GM23338 (cell line): ENCODE measurements at regions not wholly inside any gene's neighbourhood (a gene's known extent, or its start where the extent isn't known, plus 50 kb on each side); places are given as distances from the start of the nearest gene placed in this dataset.

Experiments
- ATAC-seq: fragments of 200-7000 bp; cut with Tn5 transposase; 3 replicates; pipeline ENCODE4 v1.9.1; 2020
- DNase-seq: peaks from one replicate; pipeline ENCODE4 v3.0.0-alpha.2; 2015; ENCODE audit warnings: low spot score
- H2AFZ ChIP-seq: fragments of 200-600 bp; sonication (generic); 2 replicates; pipeline ENCODE4 v1.8.0; 2016; ENCODE audit warnings: antibody characterized with exemption, mild to moderate bottlenecking, moderate library complexity
- H3F3A ChIP-seq: fragments of 200-600 bp; sonication (generic); replicated peaks from 2 replicates; pipeline ENCODE4 v1.8.0; 2017; ENCODE audit warnings: antibody characterized with exemption, mixed run types, low read depth
- H3K27ac ChIP-seq: fragments of 200-600 bp; sonication (generic); 2 replicates; pipeline ENCODE4 v1.6.1; 2016; ENCODE audit warnings: low read depth
- H3K27me3 ChIP-seq: fragments of 200-600 bp; sonication (generic); 2 replicates; pipeline ENCODE4 v1.8.0; 2016; ENCODE audit warnings: mild to moderate bottlenecking, mixed run types, moderate library complexity; ENCODE audit not compliant: insufficient read depth
- H3K36me3 ChIP-seq: fragments of 200-600 bp; sonication (generic); 2 replicates; pipeline ENCODE4 v1.8.0; 2016; ENCODE audit warnings: mild to moderate bottlenecking; ENCODE audit not compliant: insufficient read depth
- H3K4me1 ChIP-seq: fragments of 200-600 bp; sonication (generic); 2 replicates; pipeline ENCODE4 v1.8.0; 2016; ENCODE audit warnings: mild to moderate bottlenecking, moderate library complexity; ENCODE audit not compliant: insufficient read depth
- H3K4me2 ChIP-seq: fragments of 200-600 bp; sonication (generic); 2 replicates; pipeline ENCODE4 v1.7.1; 2017; ENCODE audit warnings: mixed run types
- H3K4me3 ChIP-seq: fragments of 200-600 bp; sonication (generic); 2 replicates; pipeline ENCODE4 v1.6.1; 2016; ENCODE audit warnings: mixed run types
- H3K79me2 ChIP-seq: fragments of 200-600 bp; sonication (generic); replicated peaks from 2 replicates; pipeline ENCODE4 v1.8.0; 2017; ENCODE audit warnings: mild to moderate bottlenecking; ENCODE audit not compliant: insufficient read depth
- H3K9me2 ChIP-seq: fragments of 200-600 bp; sonication (generic); 2 replicates; pipeline ENCODE4 v1.8.0; 2017; ENCODE audit not compliant: insufficient read depth
- H4K20me1 ChIP-seq: fragments of 200-600 bp; sonication (generic); replicated peaks from 2 replicates; pipeline ENCODE4 v1.8.0; 2017; ENCODE audit warnings: mild to moderate bottlenecking; ENCODE audit not compliant: insufficient read depth
- H3K27ac Mint-ChIP-seq: 2 replicates; pipeline ENCODE4 v1.8.0; 2020; ENCODE audit warnings: inconsistent platforms, mild to moderate bottlenecking, moderate library complexity, mixed read lengths
- H3K27me3 Mint-ChIP-seq: 3 replicates; pipeline ENCODE4 v1.8.0; 2022; ENCODE audit warnings: low read depth, mild to moderate bottlenecking, moderate library complexity, mixed read lengths, inconsistent platforms; ENCODE audit not compliant: insufficient read depth, poor library complexity
- H3K36me3 Mint-ChIP-seq: 3 replicates; pipeline ENCODE4 v1.8.0; 2021; ENCODE audit warnings: low read depth, mild to moderate bottlenecking, inconsistent platforms, moderate library complexity, mixed read lengths
- H3K4me1 Mint-ChIP-seq: 3 replicates; pipeline ENCODE4 v1.8.0; 2020; ENCODE audit warnings: mild to moderate bottlenecking, inconsistent platforms, mixed read lengths
- H3K4me3 Mint-ChIP-seq: 3 replicates; pipeline ENCODE4 v1.8.0; 2021; ENCODE audit warnings: moderate library complexity, mild to moderate bottlenecking, inconsistent platforms, mixed read lengths
- H3K9me3 Mint-ChIP-seq: 3 replicates; pipeline ENCODE4 v1.8.0; 2020; ENCODE audit warnings: moderate library complexity, mild to moderate bottlenecking, inconsistent platforms, mixed read lengths
- CREB1 ChIP-seq: fragments of 250-450 bp; sonication (Bioruptor Pico); IDR thresholded peaks from 2 replicates; pipeline ENCODE4 v1.5.0; 2020; ENCODE audit warnings: low read depth, mild to moderate bottlenecking, moderate library complexity
- EZH2 ChIP-seq: fragments of 200-600 bp; sonication (generic); IDR thresholded peaks from one replicate; pipeline ENCODE4 v1.8.0; 2017; ENCODE audit warnings: antibody characterized with exemption, mild to moderate bottlenecking, low read depth; ENCODE audit not compliant: unreplicated experiment
- EZH2phosphoT487 ChIP-seq: fragments of 200-600 bp; sonication (generic); IDR thresholded peaks from one replicate; pipeline ENCODE4 v1.8.1; 2018; ENCODE audit warnings: antibody characterized with exemption; ENCODE audit not compliant: unreplicated experiment
- JUNB ChIP-seq: IDR thresholded peaks from one replicate; pipeline ENCODE4 v1.6.1; 2016; ENCODE audit warnings: antibody characterized with exemption; ENCODE audit not compliant: unreplicated experiment
- NANOG ChIP-seq: IDR thresholded peaks from 2 replicates; pipeline ENCODE4 v1.6.1; 2016; ENCODE audit warnings: antibody characterized with exemption, borderline replicate concordance
- POLR2AphosphoS5 ChIP-seq: IDR thresholded peaks from 2 replicates; pipeline ENCODE4 v1.6.1; 2016; ENCODE audit warnings: antibody characterized with exemption, low read depth
- STAT1 ChIP-seq: IDR thresholded peaks from one replicate; pipeline ENCODE4 v1.6.1; 2016; ENCODE audit warnings: antibody characterized with exemption; ENCODE audit not compliant: unreplicated experiment
- ZNF114 ChIP-seq: fragments of 250-450 bp; sonication (Bioruptor Pico); IDR thresholded peaks from 2 replicates; pipeline ENCODE4 v1.5.0; 2020; ENCODE audit warnings: mild to moderate bottlenecking, moderate library complexity
- ZNF331 ChIP-seq: fragments of 250-450 bp; sonication (Bioruptor Pico); IDR thresholded peaks from 2 replicates; pipeline ENCODE4 v1.5.0; 2020; ENCODE audit warnings: low read depth, mild to moderate bottlenecking, moderate library complexity
- TF ChIP-seq, protein P1 (sequence below), 2 experiments: fragments of 200-600 bp in 1 of 2; sonication (generic) in 1 of 2; conservative IDR thresholded peaks; 2 replicates each; pipeline versions ENCODE4 v1.5.1 to v1.6.1; 2016 to 2017; ENCODE audit warnings: antibody characterized with exemption in 2 of 2, low read depth in 2 of 2, mild to moderate bottlenecking in 2 of 2, moderate library complexity in 1 of 2
- TF ChIP-seq, protein P2 (sequence below): fragments of 250-450 bp; sonication (Bioruptor Pico); IDR thresholded peaks from 2 replicates; pipeline ENCODE4 v1.5.0; 2020; ENCODE audit warnings: mild to moderate bottlenecking, moderate library complexity
- TF ChIP-seq, protein P3 (sequence below): IDR thresholded peaks from 2 replicates; pipeline ENCODE4 v1.6.1; 2016; ENCODE audit warnings: antibody characterized with exemption
- TF ChIP-seq, protein P4 (sequence below): IDR thresholded peaks from one replicate; pipeline ENCODE4 v1.6.1; 2018; ENCODE audit warnings: antibody characterized with exemption; ENCODE audit not compliant: unreplicated experiment

DNA sequence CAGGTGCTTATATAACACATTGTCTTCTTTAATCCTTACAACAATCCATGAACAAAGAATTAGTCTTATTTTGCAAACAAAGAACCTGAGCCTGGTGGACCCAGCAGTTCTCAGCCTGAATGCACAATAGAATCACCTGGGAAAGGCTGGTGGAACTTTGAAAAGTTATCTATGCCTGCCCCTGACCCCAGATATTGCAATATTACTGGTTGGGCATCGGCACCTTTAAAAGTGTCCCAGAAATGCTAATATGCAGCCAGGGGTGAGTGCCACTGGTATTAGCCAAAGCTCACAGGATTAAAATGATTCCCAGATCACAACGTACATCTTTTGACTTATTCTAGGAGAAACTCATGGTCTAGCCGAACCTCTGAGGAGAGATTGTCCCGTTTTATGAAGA, 268.8 kb downstream of the KLF5 start:
- Histone ChIP-seq H2AFZ (no peak overlapping the region), H3K79me2 (no peaks in the 10 kb centered on the region), H3F3A (no peaks in the 10 kb centered on the region), H3K4me1 (0 out of 2 replicates have a peak, but pooled peaks cover 5% of the 10 kb centered on the region), H3K4me3 (no peak overlapping the region), H3K36me3 (no peaks in the 10 kb centered on the region), H4K20me1 (no peaks in the 10 kb centered on the region), H3K4me2 (no peak overlapping the region), H3K9me2 (no peaks in the 10 kb centered on the region), H3K27ac (no peak overlapping the region), H3K27me3 (no peaks in the 10 kb centered on the region)
- no peak for TF ChIP-seq STAT1
- TF ChIP-seq, protein P1, sequence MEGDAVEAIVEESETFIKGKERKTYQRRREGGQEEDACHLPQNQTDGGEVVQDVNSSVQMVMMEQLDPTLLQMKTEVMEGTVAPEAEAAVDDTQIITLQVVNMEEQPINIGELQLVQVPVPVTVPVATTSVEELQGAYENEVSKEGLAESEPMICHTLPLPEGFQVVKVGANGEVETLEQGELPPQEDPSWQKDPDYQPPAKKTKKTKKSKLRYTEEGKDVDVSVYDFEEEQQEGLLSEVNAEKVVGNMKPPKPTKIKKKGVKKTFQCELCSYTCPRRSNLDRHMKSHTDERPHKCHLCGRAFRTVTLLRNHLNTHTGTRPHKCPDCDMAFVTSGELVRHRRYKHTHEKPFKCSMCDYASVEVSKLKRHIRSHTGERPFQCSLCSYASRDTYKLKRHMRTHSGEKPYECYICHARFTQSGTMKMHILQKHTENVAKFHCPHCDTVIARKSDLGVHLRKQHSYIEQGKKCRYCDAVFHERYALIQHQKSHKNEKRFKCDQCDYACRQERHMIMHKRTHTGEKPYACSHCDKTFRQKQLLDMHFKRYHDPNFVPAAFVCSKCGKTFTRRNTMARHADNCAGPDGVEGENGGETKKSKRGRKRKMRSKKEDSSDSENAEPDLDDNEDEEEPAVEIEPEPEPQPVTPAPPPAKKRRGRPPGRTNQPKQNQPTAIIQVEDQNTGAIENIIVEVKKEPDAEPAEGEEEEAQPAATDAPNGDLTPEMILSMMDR (conservative IDR thresholded peaks at IDR 0.05; ENCODE audit: low read depth in 2 of 2): no peak
- TF ChIP-seq, protein P2, sequence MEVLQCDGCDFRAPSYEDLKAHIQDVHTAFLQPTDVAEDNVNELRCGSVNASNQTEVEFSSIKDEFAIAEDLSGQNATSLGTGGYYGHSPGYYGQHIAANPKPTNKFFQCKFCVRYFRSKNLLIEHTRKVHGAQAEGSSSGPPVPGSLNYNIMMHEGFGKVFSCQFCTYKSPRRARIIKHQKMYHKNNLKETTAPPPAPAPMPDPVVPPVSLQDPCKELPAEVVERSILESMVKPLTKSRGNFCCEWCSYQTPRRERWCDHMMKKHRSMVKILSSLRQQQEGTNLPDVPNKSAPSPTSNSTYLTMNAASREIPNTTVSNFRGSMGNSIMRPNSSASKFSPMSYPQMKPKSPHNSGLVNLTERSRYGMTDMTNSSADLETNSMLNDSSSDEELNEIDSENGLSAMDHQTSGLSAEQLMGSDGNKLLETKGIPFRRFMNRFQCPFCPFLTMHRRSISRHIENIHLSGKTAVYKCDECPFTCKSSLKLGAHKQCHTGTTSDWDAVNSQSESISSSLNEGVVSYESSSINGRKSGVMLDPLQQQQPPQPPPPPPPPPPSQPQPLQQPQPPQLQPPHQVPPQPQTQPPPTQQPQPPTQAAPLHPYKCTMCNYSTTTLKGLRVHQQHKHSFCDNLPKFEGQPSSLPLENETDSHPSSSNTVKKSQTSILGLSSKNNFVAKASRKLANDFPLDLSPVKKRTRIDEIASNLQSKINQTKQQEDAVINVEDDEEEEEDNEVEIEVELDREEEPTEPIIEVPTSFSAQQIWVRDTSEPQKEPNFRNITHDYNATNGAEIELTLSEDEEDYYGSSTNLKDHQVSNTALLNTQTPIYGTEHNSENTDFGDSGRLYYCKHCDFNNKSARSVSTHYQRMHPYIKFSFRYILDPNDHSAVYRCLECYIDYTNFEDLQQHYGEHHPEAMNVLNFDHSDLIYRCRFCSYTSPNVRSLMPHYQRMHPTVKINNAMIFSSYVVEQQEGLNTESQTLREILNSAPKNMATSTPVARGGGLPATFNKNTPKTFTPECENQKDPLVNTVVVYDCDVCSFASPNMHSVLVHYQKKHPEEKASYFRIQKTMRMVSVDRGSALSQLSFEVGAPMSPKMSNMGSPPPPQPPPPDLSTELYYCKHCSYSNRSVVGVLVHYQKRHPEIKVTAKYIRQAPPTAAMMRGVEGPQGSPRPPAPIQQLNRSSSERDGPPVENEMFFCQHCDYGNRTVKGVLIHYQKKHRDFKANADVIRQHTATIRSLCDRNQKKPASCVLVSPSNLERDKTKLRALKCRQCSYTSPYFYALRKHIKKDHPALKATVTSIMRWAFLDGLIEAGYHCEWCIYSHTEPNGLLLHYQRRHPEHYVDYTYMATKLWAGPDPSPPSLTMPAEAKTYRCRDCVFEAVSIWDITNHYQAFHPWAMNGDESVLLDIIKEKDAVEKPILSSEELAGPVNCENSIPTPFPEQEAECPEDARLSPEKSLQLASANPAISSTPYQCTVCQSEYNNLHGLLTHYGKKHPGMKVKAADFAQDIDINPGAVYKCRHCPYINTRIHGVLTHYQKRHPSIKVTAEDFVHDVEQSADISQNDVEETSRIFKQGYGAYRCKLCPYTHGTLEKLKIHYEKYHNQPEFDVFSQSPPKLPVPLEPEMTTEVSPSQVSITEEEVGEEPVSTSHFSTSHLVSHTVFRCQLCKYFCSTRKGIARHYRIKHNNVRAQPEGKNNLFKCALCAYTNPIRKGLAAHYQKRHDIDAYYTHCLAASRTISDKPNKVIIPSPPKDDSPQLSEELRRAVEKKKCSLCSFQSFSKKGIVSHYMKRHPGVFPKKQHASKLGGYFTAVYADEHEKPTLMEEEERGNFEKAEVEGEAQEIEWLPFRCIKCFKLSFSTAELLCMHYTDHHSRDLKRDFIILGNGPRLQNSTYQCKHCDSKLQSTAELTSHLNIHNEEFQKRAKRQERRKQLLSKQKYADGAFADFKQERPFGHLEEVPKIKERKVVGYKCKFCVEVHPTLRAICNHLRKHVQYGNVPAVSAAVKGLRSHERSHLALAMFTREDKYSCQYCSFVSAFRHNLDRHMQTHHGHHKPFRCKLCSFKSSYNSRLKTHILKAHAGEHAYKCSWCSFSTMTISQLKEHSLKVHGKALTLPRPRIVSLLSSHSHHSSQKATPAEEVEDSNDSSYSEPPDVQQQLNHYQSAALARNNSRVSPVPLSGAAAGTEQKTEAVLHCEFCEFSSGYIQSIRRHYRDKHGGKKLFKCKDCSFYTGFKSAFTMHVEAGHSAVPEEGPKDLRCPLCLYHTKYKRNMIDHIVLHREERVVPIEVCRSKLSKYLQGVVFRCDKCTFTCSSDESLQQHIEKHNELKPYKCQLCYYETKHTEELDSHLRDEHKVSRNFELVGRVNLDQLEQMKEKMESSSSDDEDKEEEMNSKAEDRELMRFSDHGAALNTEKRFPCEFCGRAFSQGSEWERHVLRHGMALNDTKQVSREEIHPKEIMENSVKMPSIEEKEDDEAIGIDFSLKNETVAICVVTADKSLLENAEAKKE: no peak
- no peak for TF ChIP-seq EZH2phosphoT487
- TF ChIP-seq POLR2AphosphoS5: no peak
- no peak for TF ChIP-seq ZNF331
- TF ChIP-seq JUNB: no peak
- TF ChIP-seq EZH2: no peak
- no peak for TF ChIP-seq CREB1 (CRISPR knock-in tag)
- no peak for TF ChIP-seq NANOG
- TF ChIP-seq ZNF114: no peak
- TF ChIP-seq, protein P3, sequence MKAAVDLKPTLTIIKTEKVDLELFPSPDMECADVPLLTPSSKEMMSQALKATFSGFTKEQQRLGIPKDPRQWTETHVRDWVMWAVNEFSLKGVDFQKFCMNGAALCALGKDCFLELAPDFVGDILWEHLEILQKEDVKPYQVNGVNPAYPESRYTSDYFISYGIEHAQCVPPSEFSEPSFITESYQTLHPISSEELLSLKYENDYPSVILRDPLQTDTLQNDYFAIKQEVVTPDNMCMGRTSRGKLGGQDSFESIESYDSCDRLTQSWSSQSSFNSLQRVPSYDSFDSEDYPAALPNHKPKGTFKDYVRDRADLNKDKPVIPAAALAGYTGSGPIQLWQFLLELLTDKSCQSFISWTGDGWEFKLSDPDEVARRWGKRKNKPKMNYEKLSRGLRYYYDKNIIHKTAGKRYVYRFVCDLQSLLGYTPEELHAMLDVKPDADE: no peak
- TF ChIP-seq, protein P4, sequence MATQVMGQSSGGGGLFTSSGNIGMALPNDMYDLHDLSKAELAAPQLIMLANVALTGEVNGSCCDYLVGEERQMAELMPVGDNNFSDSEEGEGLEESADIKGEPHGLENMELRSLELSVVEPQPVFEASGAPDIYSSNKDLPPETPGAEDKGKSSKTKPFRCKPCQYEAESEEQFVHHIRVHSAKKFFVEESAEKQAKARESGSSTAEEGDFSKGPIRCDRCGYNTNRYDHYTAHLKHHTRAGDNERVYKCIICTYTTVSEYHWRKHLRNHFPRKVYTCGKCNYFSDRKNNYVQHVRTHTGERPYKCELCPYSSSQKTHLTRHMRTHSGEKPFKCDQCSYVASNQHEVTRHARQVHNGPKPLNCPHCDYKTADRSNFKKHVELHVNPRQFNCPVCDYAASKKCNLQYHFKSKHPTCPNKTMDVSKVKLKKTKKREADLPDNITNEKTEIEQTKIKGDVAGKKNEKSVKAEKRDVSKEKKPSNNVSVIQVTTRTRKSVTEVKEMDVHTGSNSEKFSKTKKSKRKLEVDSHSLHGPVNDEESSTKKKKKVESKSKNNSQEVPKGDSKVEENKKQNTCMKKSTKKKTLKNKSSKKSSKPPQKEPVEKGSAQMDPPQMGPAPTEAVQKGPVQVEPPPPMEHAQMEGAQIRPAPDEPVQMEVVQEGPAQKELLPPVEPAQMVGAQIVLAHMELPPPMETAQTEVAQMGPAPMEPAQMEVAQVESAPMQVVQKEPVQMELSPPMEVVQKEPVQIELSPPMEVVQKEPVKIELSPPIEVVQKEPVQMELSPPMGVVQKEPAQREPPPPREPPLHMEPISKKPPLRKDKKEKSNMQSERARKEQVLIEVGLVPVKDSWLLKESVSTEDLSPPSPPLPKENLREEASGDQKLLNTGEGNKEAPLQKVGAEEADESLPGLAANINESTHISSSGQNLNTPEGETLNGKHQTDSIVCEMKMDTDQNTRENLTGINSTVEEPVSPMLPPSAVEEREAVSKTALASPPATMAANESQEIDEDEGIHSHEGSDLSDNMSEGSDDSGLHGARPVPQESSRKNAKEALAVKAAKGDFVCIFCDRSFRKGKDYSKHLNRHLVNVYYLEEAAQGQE: no peak
- H3K36me3 Mint-ChIP-seq: no peaks in the 10 kb centered on the region
- peaks cover 8% of the 10 kb centered on the region; the same call in 2 of the 3 replicates for H3K4me1 Mint-ChIP-seq
- H3K27me3 Mint-ChIP-seq: no peaks in the 10 kb centered on the region
- no peaks in the 10 kb centered on the region for H3K9me3 Mint-ChIP-seq
- DNase-seq (no peak), ATAC-seq (no peak)
- no peak overlapping the region for H3K27ac Mint-ChIP-seq
- no peak overlapping the region for H3K4me3 Mint-ChIP-seq
